PC-3 (cell line): ENCODE measurements at regions not wholly inside any gene's neighbourhood (a gene's known extent, or its start where the extent isn't known, plus 50 kb on each side); places are given as distances from the start of the nearest gene placed in this dataset.

Experiments
- ATAC-seq: fragments of 200-7000 bp; cut with Tn5 transposase; 2 replicates; pipeline ENCODE4 v1.9.1; 2020; ENCODE audit warnings: mild to moderate bottlenecking, moderate library complexity
- BruUV-seq: library from RNA; stranded (reverse); fragments of 400-500 nt; replicated peaks from 2 replicates; lab custom pipeline; 2021; lab: Mats Ljungman, UMichigan
- CTCF ChIA-PET: fragments of 300-600 bp; sonication (Branson Sonifier 250); formaldehyde crosslinking; loops from one replicate; lab custom pipeline; 2022; ENCODE audit warnings: antibody characterized with exemption; lab: Charles Lee
- POLR2A ChIA-PET: fragments of 300-600 bp; sonication (Branson Sonifier 250); formaldehyde crosslinking; loops from one replicate; lab custom pipeline; 2022; ENCODE audit warnings: antibody characterized with exemption; ENCODE audit not compliant: unreplicated experiment; lab: Charles Lee
- DNase-seq: peaks from one replicate; pipeline ENCODE4 v3.0.0-alpha.2; 2015
- H2AFZ ChIP-seq: fragments of 300-600 bp; sonication (generic); 2 replicates; pipeline ENCODE4 v1.6.0; 2016; ENCODE audit warnings: antibody characterized with exemption, low read length
- H3F3A ChIP-seq: fragments of 300-600 bp; sonication (generic); one replicate; pipeline ENCODE4 v1.6.0; 2017; ENCODE audit warnings: antibody characterized with exemption, low read length, control low read depth, mild to moderate bottlenecking; ENCODE audit not compliant: unreplicated experiment
- H3K27ac ChIP-seq: fragments of 300-600 bp; sonication (generic); 2 replicates; pipeline ENCODE4 v1.5.1; 2016; ENCODE audit warnings: mild to moderate bottlenecking, low read length
- H3K27me3 ChIP-seq: fragments of 300-600 bp; sonication (generic); 2 replicates; pipeline ENCODE4 v1.6.1; 2016; ENCODE audit warnings: low read length, mixed read lengths
- H3K36me3 ChIP-seq: fragments of 300-600 bp; sonication (generic); 2 replicates; pipeline ENCODE4 v1.6.1; 2016; ENCODE audit warnings: low read depth, mixed run types, low read length, mixed read lengths
- H3K4me1 ChIP-seq: fragments of 300-600 bp; sonication (generic); 2 replicates; pipeline ENCODE4 v1.5.1; 2016; ENCODE audit warnings: low read length; ENCODE audit not compliant: insufficient read depth
- H3K4me2 ChIP-seq: fragments of 300-600 bp; sonication (generic); 2 replicates; pipeline ENCODE4 v1.6.0; 2016; ENCODE audit warnings: low read length
- H3K4me3 ChIP-seq: fragments of 300-600 bp; sonication (generic); 2 replicates; pipeline ENCODE4 v1.5.1; 2016; ENCODE audit warnings: mild to moderate bottlenecking, low read length, mixed read lengths
- H3K79me2 ChIP-seq: fragments of 300-600 bp; sonication (generic); 2 replicates; pipeline ENCODE4 v1.6.1; 2017; ENCODE audit warnings: low read length, mixed read lengths
- H3K9ac ChIP-seq: fragments of 300-600 bp; sonication (generic); 2 replicates; pipeline ENCODE4 v1.6.0; 2016; ENCODE audit warnings: mild to moderate bottlenecking, low read length
- H3K9me2 ChIP-seq: fragments of 300-600 bp; sonication (generic); replicated peaks from 2 replicates; pipeline ENCODE4 v1.6.1; 2016; ENCODE audit warnings: mixed run types, low read length, mixed read lengths
- H3K9me3 ChIP-seq: fragments of 300-600 bp; sonication (generic); 2 replicates; pipeline ENCODE4 v1.6.1; 2016; ENCODE audit warnings: low read length, mixed read lengths
- H4K20me1 ChIP-seq: fragments of 300-600 bp; sonication (generic); 2 replicates; pipeline ENCODE4 v1.6.1; 2016; ENCODE audit warnings: low read length, mixed read lengths
- EZH2 ChIP-seq: fragments of 300-600 bp; sonication (generic); IDR thresholded peaks from one replicate; pipeline ENCODE4 v1.6.1; 2017; ENCODE audit warnings: antibody characterized with exemption, mild to moderate bottlenecking, low read length; ENCODE audit not compliant: unreplicated experiment
- EZH2phosphoT487 ChIP-seq: fragments of 300-600 bp; sonication (generic); IDR thresholded peaks from 2 replicates; pipeline ENCODE4 v1.6.1; 2018; ENCODE audit warnings: mild to moderate bottlenecking, antibody characterized with exemption, low read length, borderline replicate concordance
- intact Hi-C: fragments of 100-400 bp; cut with micrococcal nuclease; formaldehyde crosslinking; loops from 2 replicates; pipeline ENCODE4 v1.9.0; 2023
- TF ChIP-seq, protein P1 (sequence below): fragments of 300-600 bp; sonication (generic); conservative IDR thresholded peaks from 2 replicates; pipeline ENCODE4 v1.5.1; 2017; ENCODE audit warnings: antibody characterized with exemption, low read depth, mild to moderate bottlenecking, low read length

DNA sequence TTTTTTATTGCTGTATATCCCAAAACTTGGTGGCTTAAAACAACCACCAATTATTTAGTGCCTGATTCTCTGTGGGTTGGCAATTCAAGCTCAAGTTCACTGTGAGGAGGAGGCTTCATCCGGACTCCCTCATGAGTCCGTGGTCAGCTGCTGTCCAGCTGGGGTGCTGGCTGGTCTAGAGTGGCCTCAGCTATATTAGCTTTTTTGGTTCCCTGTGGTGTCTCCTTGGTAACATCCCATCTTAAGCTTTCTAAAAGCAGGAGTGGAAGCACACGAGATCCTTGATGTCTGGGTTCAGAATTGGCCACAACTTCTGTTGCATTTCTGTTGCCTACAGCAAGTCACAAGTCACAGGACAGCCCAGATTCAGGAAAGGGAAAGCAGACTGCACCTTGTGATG lies 536.5 kb upstream of the FZD8 start:
- CTCF ChIA-PET, result no interaction called here
- Histone ChIP-seq H3K27ac (no peak overlapping the region), H3K4me1 (peaks cover 18% of the 10 kb centered on the region), H3K36me3 (no peaks in the 10 kb centered on the region), H2AFZ (no peak overlapping the region), H3K4me2 (no peak overlapping the region), H3K9ac (no peak overlapping the region), H3K27me3 (no peaks in the 10 kb centered on the region), H3K79me2 (no peaks in the 10 kb centered on the region), H4K20me1 (no peaks in the 10 kb centered on the region), H3K9me3 (no peaks in the 10 kb centered on the region), H3K9me2 (no peaks in the 10 kb centered on the region; the same call in 1 of the 2 replicates), H3F3A (peaks cover 4% of the 10 kb centered on the region), H3K4me3 (no peak overlapping the region)
- POLR2A ChIA-PET, result interaction anchor here (0.5 to 0.6 kb wide), 2 partner anchors 47 to 451 kb away, joined by 3 to 6 read pairs; no protein-coding TSS in a partner anchor
- intact Hi-C loops, result no loop called here
- no TSS peak for BruUV-seq
- TF ChIP-seq, protein P1, sequence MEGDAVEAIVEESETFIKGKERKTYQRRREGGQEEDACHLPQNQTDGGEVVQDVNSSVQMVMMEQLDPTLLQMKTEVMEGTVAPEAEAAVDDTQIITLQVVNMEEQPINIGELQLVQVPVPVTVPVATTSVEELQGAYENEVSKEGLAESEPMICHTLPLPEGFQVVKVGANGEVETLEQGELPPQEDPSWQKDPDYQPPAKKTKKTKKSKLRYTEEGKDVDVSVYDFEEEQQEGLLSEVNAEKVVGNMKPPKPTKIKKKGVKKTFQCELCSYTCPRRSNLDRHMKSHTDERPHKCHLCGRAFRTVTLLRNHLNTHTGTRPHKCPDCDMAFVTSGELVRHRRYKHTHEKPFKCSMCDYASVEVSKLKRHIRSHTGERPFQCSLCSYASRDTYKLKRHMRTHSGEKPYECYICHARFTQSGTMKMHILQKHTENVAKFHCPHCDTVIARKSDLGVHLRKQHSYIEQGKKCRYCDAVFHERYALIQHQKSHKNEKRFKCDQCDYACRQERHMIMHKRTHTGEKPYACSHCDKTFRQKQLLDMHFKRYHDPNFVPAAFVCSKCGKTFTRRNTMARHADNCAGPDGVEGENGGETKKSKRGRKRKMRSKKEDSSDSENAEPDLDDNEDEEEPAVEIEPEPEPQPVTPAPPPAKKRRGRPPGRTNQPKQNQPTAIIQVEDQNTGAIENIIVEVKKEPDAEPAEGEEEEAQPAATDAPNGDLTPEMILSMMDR, result no peak
- TF ChIP-seq EZH2phosphoT487 (no peak), EZH2 (no peak)
- DNase-seq, result no peak
- ATAC-seq, result no peak

DNA sequence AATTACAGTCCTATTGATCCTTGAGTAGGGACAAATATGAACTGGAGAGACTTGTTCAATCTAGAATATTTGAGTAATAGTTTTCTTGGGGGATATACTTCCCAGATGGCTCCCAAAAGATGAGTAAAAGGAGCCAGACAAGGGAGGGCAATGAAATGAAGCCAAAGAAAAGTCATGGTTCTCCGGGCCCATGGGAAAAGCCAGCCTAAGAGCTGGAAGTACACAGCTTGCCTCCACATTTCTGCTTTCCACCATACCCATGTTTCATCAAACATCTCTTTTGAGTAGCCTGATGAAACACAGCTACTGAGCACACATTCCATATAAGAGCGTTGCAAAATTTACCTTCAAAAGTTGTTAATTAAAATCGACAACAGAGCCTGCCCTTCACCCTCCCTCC lies 535.0 kb upstream of the FZD8 start:
- Histone ChIP-seq H3K9me3 (no peaks in the 10 kb centered on the region), H3F3A (peaks cover 18% of the 10 kb centered on the region), H3K27me3 (no peaks in the 10 kb centered on the region), H4K20me1 (no peaks in the 10 kb centered on the region), H3K4me3 (no peak overlapping the region), H3K4me2 (no peak overlapping the region), H3K79me2 (no peaks in the 10 kb centered on the region), H3K9ac (no peak overlapping the region), H3K36me3 (no peaks in the 10 kb centered on the region), H3K9me2 (no peaks in the 10 kb centered on the region), H3K27ac (no peak overlapping the region), H2AFZ (no peak overlapping the region), H3K4me1 (peaks cover 34% of the 10 kb centered on the region)
- no peak for DNase-seq
- POLR2A ChIA-PET, result interaction anchor here (0.6 kb wide), 1 partner anchor 157 kb away, joined by 3 read pairs; no protein-coding TSS in a partner anchor
- BruUV-seq, result no TSS peak
- intact Hi-C loops, result no loop called here
- no peak for TF ChIP-seq EZH2
- TF ChIP-seq, protein P1, result no peak
- no peak for TF ChIP-seq EZH2phosphoT487
- CTCF ChIA-PET, result no interaction called here
- no peak for ATAC-seq

- POLR2A ChIA-PET, result no interaction called here
- peaks cover 36% of the 10 kb centered on the region for H3K4me1 ChIP-seq
- no peaks in the 10 kb centered on the region for H3K36me3 ChIP-seq
- H3F3A ChIP-seq, result peaks cover 26% of the 10 kb centered on the region
- no peak overlapping the region for H3K9ac ChIP-seq
- no peaks in the 10 kb centered on the region for H3K79me2 ChIP-seq
- ATAC-seq, result no peak
- H3K27me3 ChIP-seq, result no peaks in the 10 kb centered on the region
- no peaks in the 10 kb centered on the region for H4K20me1 ChIP-seq
- H2AFZ ChIP-seq, result no peak overlapping the region
- CTCF ChIA-PET, result no interaction called here
- TF ChIP-seq, protein P1, result no peak
- TF ChIP-seq EZH2 (no peak), EZH2phosphoT487 (no peak)
- no peak for DNase-seq
- no peaks in the 10 kb centered on the region for H3K9me2 ChIP-seq
- BruUV-seq, result no TSS peak
- no peaks in the 10 kb centered on the region for H3K9me3 ChIP-seq
- no peak overlapping the region for H3K4me2 ChIP-seq
- intact Hi-C loops, result no loop called here
- H3K27ac ChIP-seq, result no peak overlapping the region
- H3K4me3 ChIP-seq, result no peak overlapping the region
These were observed 533.9 kb upstream of the FZD8 start for GRCh38 chr10:36175954-36176353.
